ENCODE measurements at regions not wholly inside any gene's neighbourhood (a gene's known extent, or its start where the extent isn't known, plus 50 kb on each side); places are given as distances from the start of the nearest gene placed in this dataset.

- peaks cover 4% of the 10 kb centered on the region for H3K9me3 Mint-ChIP-seq (ENCODE audit: insufficient read depth)
- ChIA-PET CTCF (no interaction called here), POLR2A (no interaction called here)
- Histone ChIP-seq H3K4me1 (ENCODE audit: control insufficient read depth in 2 of 2, insufficient read depth in 2 of 2, low read length in 2 of 2) (no peaks in the 10 kb centered on the region), H3K27me3 (replicated peaks in 1 of 4; ENCODE audit: control extremely low read depth in 1 of 4, control insufficient read depth in 3 of 4, insufficient read depth in 4 of 4, low read length in 3 of 4) (no peaks in the 10 kb centered on the region), H3K79me2 (ENCODE audit: control insufficient read depth, insufficient read depth, low read length) (no peaks in the 10 kb centered on the region), H3K36me3 (replicated peaks in 1 of 2; ENCODE audit: control extremely low read depth in 1 of 2, control insufficient read depth in 1 of 2, extremely low read depth in 1 of 2, insufficient read depth in 2 of 2, low read length in 1 of 2) (no peaks in the 10 kb centered on the region), H3K4me2 (replicated peaks; ENCODE audit: low read depth, low read length, poor library complexity, severe bottlenecking) (no peak overlapping the region), H3K9ac (ENCODE audit: low read length) (no peak overlapping the region), H2AFZ (ENCODE audit: insufficient read depth, low read depth, low read length, poor library complexity, severe bottlenecking) (no peak overlapping the region), H4K20me1 (ENCODE audit: control insufficient read depth, insufficient read depth, low read length, poor library complexity, severe bottlenecking) (no peaks in the 10 kb centered on the region), H3K4me3 (ENCODE audit: control extremely low read depth in 1 of 5, extremely low read depth in 1 of 5, insufficient read depth in 1 of 5, low read depth in 2 of 5, low read length in 4 of 5) (no peak overlapping the region), H3K9me3 (ENCODE audit: control extremely low read depth in 1 of 3, control insufficient read depth in 2 of 3, insufficient read depth in 1 of 3, low read length in 2 of 3) (no peaks in the 10 kb centered on the region), H3K27ac (ENCODE audit: low read length in 2 of 2) (no peak overlapping the region)
- H3K27me3 Mint-ChIP-seq = no peaks in the 10 kb centered on the region
- TF ChIP-seq CTCF (IDR thresholded peaks at IDR 0.05) = no peak
- no peak for TF ChIP-seq EZH2 (IDR thresholded peaks at IDR 0.05; ENCODE audit: borderline replicate concordance, insufficient read depth, low read depth, low read length, poor library complexity, severe bottlenecking)
- DNase-seq (no peak), ATAC-seq (ENCODE audit: low read depth) (no peak)
- intact Hi-C loops (cut with micrococcal nuclease) = no loop called here
- no peak overlapping the region for H3K27ac Mint-ChIP-seq
- no CpG with 5 or more reads among the region's 1 CpG for WGBS (ENCODE audit: insufficient coverage)
- no peaks in the 10 kb centered on the region for H3K4me1 Mint-ChIP-seq
- no peak overlapping the region for H3K4me3 Mint-ChIP-seq
These were observed 1435.2 kb upstream of the PRR20A start for GRCh38 chr13:55705526-55705925.

DNA sequence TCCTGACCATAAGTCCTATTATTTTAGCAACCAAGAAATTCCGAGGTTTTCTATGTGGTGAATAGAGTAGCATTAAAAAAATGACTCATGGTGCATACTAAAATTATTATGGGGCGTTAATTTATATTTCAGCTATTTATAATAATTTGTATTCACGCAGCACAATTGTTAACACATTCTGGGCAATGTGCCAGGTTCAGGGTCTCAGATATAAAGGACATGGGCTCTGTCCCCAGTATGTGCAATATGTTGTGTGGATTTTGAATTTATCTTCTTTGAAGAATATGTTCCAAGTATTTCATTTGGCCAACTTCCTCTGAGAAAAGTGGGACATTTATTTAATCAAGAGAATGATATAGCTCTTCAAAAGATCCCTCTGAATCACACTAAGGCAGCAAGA, 1434.7 kb upstream of the PRR20A start:
- no peak overlapping the region for H3K4me3 ChIP-seq (ENCODE audit: control extremely low read depth in 1 of 5, extremely low read depth in 1 of 5, insufficient read depth in 1 of 5, low read depth in 2 of 5, low read length in 4 of 5)
- no peaks in the 10 kb centered on the region for H4K20me1 ChIP-seq (ENCODE audit: control insufficient read depth, insufficient read depth, low read length, poor library complexity, severe bottlenecking)
- no peak overlapping the region for H3K9ac ChIP-seq (ENCODE audit: low read length)
- no peak for DNase-seq
- Mint-ChIP-seq H3K4me1 (no peaks in the 10 kb centered on the region), H3K27ac (no peak overlapping the region), H3K27me3 (no peaks in the 10 kb centered on the region), H3K9me3 (ENCODE audit: insufficient read depth) (peaks cover 4% of the 10 kb centered on the region), H3K4me3 (no peak overlapping the region)
- ChIA-PET CTCF (no interaction called here), POLR2A (no interaction called here)
- no peak for ATAC-seq (ENCODE audit: low read depth)
- no peak overlapping the region for H3K27ac ChIP-seq (ENCODE audit: low read length in 2 of 2)
- H3K4me2 ChIP-seq (replicated peaks; ENCODE audit: low read depth, low read length, poor library complexity, severe bottlenecking) = no peak overlapping the region
- H3K9me3 ChIP-seq (ENCODE audit: control extremely low read depth in 1 of 3, control insufficient read depth in 2 of 3, insufficient read depth in 1 of 3, low read length in 2 of 3) = no peaks in the 10 kb centered on the region
- no peaks in the 10 kb centered on the region for H3K79me2 ChIP-seq (ENCODE audit: control insufficient read depth, insufficient read depth, low read length)
- H3K36me3 ChIP-seq (replicated peaks in 1 of 2; ENCODE audit: control extremely low read depth in 1 of 2, control insufficient read depth in 1 of 2, extremely low read depth in 1 of 2, insufficient read depth in 2 of 2, low read length in 1 of 2) = no peaks in the 10 kb centered on the region
- WGBS (ENCODE audit: insufficient coverage) = no CpG with 5 or more reads among the region's 3 CpGs
- TF ChIP-seq CTCF (IDR thresholded peaks at IDR 0.05) (no peak), EZH2 (IDR thresholded peaks at IDR 0.05; ENCODE audit: borderline replicate concordance, insufficient read depth, low read depth, low read length, poor library complexity, severe bottlenecking) (no peak)
- no peaks in the 10 kb centered on the region for H3K27me3 ChIP-seq (replicated peaks in 1 of 4; ENCODE audit: control extremely low read depth in 1 of 4, control insufficient read depth in 3 of 4, insufficient read depth in 4 of 4, low read length in 3 of 4)
- no peaks in the 10 kb centered on the region for H3K4me1 ChIP-seq (ENCODE audit: control insufficient read depth in 2 of 2, insufficient read depth in 2 of 2, low read length in 2 of 2)
- intact Hi-C loops (cut with micrococcal nuclease) = no loop called here
- H2AFZ ChIP-seq (ENCODE audit: insufficient read depth, low read depth, low read length, poor library complexity, severe bottlenecking) = no peak overlapping the region

All from B cell (primary cell).